ENCODE measurements at regions not wholly inside any gene's neighbourhood (a gene's known extent, or its start where the extent isn't known, plus 50 kb on each side); places are given as distances from the start of the nearest gene placed in this dataset.

- TF ChIP-seq REST (IDR thresholded peaks at IDR 0.05; ENCODE audit: borderline replicate concordance in 1 of 2, low read depth in 1 of 2, low read length in 2 of 2) (no peak), MIXL1 (CRISPR knock-in tag; IDR thresholded peaks at IDR 0.05) (no peak), POLR2AphosphoS5 (IDR thresholded peaks at IDR 0.05; ENCODE audit: low read depth, low read length) (no peak), EP300 (IDR thresholded peaks at IDR 0.05; ENCODE audit: low read depth in 2 of 2, low read length in 2 of 2) (no peak), EP300 (CRISPR knock-in tag; IDR thresholded peaks at IDR 0.05; ENCODE audit: borderline replicate concordance) (no peak), ZFX (CRISPR knock-in tag; IDR thresholded peaks at IDR 0.05; ENCODE audit: low read depth) (no peak), ZNF7 (CRISPR knock-in tag; IDR thresholded peaks at IDR 0.05) (no peak), HNF1A (IDR thresholded peaks at IDR 0.05; ENCODE audit: low read depth) (no peak), HNF1A (CRISPR knock-in tag; IDR thresholded peaks at IDR 0.05; ENCODE audit: borderline replicate concordance) (no peak)
Measured at GRCh38 chr15:47095833-47096232, 621.5 kb upstream of the SEMA6D start.
